DND-41 (cell line): ENCODE measurements at regions not wholly inside any gene's neighbourhood (a gene's known extent, or its start where the extent isn't known, plus 50 kb on each side); places are given as distances from the start of the nearest gene placed in this dataset.

Experiments
- EZH2 ChIP-seq: IDR thresholded peaks from 3 replicates; pipeline ENCODE4 v1.6.1; 2012; ENCODE audit warnings: borderline replicate concordance, low read depth, mild to moderate bottlenecking, moderate library complexity, low read length, inconsistent platforms; ENCODE audit not compliant: severe bottlenecking
- TF ChIP-seq, protein P1 (sequence below): IDR thresholded peaks from 2 replicates; pipeline ENCODE4 v1.5.1; 2012; ENCODE audit warnings: borderline replicate concordance, low read length, moderate library complexity, mild to moderate bottlenecking; ENCODE audit not compliant: poor library complexity, severe bottlenecking; ENCODE audit errors: extremely low read depth

DNA sequence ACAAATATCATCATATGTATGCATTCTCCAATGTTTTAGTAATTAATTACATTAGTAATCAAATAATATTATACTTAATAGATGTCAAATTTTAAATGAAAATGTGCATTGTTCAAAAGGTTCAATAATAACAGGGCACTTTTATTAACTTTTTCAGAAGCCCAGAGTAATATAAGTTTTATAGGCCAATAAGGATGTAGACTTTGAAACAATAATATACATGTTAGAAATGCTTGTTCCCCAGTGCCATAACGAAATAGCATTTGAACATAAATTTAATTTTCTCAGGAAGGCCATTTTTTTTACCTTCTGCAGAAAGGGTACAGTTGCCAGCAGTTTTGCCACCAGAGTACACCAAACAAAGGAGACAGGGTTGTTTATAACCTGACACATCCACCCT lies 1133.9 kb upstream of the LRRTM3 start:
- TF ChIP-seq, protein P1, sequence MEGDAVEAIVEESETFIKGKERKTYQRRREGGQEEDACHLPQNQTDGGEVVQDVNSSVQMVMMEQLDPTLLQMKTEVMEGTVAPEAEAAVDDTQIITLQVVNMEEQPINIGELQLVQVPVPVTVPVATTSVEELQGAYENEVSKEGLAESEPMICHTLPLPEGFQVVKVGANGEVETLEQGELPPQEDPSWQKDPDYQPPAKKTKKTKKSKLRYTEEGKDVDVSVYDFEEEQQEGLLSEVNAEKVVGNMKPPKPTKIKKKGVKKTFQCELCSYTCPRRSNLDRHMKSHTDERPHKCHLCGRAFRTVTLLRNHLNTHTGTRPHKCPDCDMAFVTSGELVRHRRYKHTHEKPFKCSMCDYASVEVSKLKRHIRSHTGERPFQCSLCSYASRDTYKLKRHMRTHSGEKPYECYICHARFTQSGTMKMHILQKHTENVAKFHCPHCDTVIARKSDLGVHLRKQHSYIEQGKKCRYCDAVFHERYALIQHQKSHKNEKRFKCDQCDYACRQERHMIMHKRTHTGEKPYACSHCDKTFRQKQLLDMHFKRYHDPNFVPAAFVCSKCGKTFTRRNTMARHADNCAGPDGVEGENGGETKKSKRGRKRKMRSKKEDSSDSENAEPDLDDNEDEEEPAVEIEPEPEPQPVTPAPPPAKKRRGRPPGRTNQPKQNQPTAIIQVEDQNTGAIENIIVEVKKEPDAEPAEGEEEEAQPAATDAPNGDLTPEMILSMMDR, result no peak
- no peak for TF ChIP-seq EZH2
